ENCODE measurements at regions not wholly inside any gene's neighbourhood (a gene's known extent, or its start where the extent isn't known, plus 50 kb on each side); places are given as distances from the start of the nearest gene placed in this dataset.
"Not testable (repeated sequence)": the region's sequence is repeated elsewhere in the genome, so short reads cannot be mapped to it uniquely, and the experiment has no call there.

DNA sequence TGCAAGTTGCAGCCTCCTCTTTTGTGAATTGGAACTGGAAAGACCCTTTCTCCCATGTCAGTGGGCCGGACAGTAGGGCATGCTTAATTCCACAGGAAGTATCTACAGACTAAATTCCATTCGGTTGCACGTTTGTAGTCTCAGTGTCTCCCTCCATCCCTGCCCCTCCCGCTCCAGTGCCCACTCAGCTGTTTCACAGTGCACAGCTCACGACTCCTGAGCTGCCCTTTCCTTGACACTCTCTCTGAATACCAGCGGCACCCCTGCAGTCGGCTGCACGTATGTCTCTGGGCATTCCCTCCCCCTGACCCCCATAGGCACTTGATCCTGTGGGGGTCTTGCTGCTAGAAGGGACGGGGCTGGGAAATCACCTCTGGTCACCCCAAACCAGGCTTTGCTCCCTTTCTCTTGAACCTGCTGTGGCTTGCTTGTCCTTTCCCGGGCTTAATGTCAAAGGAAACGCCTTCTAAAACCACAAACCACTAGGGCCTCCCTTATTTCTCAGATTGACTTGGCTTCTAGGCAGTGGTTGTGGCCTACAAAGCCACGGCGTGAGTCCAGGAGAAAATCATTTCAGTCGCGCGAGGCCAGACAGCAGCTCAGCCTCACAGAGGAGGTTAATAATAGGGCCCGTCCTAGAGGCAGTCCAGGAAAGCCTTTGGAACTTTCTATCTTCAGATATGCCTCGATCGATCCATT is 365.3 kb upstream of the PROX1 start:
- Histone ChIP-seq H3K9me3 (ENCODE audit: control insufficient read depth in 2 of 2, insufficient read depth in 1 of 2, low read depth in 1 of 2, low read length in 1 of 2) (no peaks in the 10 kb centered on the region), H3K36me3 (ENCODE audit: control insufficient read depth in 3 of 3, insufficient read depth in 2 of 3, low read depth in 1 of 3, low read length in 3 of 3) (no peaks in the 10 kb centered on the region), H3K4me3 (ENCODE audit: low read depth in 1 of 3, low read length in 3 of 3) (no peak overlapping the region), H3K27ac (ENCODE audit: low read depth in 1 of 3, low read length in 2 of 3) (no peak overlapping the region), H3K27me3 (ENCODE audit: control insufficient read depth in 3 of 3, insufficient read depth in 3 of 3, low read length in 3 of 3) (no peaks in the 10 kb centered on the region), H3K4me1 (ENCODE audit: control insufficient read depth in 3 of 3, insufficient read depth in 2 of 3, low read depth in 1 of 3, low read length in 2 of 3) (no peaks in the 10 kb centered on the region)
- DNase-seq (no peak), FAIRE-seq (no peak)
- WGBS, 3 donors: 67 to 88% (median 70%) methylated on average over 19 of the region's 19 CpGs

DNA sequence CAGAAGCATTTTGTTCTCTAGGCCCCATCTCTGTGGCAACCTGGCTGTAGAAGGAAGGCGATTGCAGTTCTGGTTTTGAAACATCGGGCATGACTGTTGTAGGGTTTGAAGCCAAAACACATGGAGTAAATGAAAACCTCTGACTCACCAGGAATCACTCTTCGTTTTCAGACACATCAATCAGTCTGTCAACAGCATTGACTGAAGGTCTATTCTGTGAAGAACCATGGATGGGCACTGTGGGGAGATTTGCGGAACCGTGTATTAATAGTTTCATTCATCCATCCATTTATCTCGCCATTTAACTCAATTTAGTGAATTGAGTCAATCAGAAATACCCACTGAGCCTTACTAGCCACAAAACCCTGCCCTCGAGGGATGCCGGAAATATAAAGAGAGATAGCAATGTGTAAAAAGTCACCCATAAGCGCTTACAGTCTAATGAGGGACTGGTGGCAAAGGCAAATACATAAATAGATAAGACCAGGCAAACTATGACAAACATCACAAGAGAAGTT is 364.6 kb upstream of the PROX1 start:
- DNase-seq: no peak
- no peaks in the 10 kb centered on the region for H3K9me3 ChIP-seq (ENCODE audit: control insufficient read depth in 2 of 2, insufficient read depth in 1 of 2, low read depth in 1 of 2, low read length in 1 of 2)
- no peak overlapping the region for H3K4me3 ChIP-seq (ENCODE audit: low read depth in 1 of 3, low read length in 3 of 3)
- H3K4me1 ChIP-seq (ENCODE audit: control insufficient read depth in 3 of 3, insufficient read depth in 2 of 3, low read depth in 1 of 3, low read length in 2 of 3): no peaks in the 10 kb centered on the region
- H3K27me3 ChIP-seq (ENCODE audit: control insufficient read depth in 3 of 3, insufficient read depth in 3 of 3, low read length in 3 of 3): no peaks in the 10 kb centered on the region
- no peak overlapping the region for H3K27ac ChIP-seq (ENCODE audit: low read depth in 1 of 3, low read length in 2 of 3)
- FAIRE-seq: no peak
- H3K36me3 ChIP-seq (ENCODE audit: control insufficient read depth in 3 of 3, insufficient read depth in 2 of 3, low read depth in 1 of 3, low read length in 3 of 3): no peaks in the 10 kb centered on the region
- 78 to 90% (median 79%) methylated on average over 9 of the region's 9 CpGs for WGBS, 3 donors

DNA sequence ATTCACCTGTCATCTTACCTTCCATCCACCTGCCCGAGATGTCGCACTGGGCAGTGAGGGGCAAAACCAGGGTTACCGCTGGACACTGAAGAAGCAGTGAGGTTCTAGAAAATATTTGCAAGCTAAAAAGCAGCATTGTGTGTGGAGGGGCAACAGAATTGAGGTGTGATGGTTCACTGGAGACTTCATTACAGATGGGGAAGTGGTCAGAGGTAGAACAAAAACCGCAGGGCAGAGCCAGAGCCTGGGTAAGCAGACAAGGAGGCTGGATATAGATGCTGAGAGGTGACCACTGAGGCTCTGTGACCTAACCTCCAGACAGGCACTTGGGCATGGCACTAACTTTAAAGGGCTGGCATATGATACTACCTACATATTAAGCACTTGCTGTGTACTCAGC is 363.9 kb upstream of the PROX1 start:
- Histone ChIP-seq H3K9me3 (ENCODE audit: control insufficient read depth in 2 of 2, insufficient read depth in 1 of 2, low read depth in 1 of 2, low read length in 1 of 2) (no peaks in the 10 kb centered on the region), H3K27me3 (ENCODE audit: control insufficient read depth in 3 of 3, insufficient read depth in 3 of 3, low read length in 3 of 3) (no peaks in the 10 kb centered on the region), H3K4me1 (ENCODE audit: control insufficient read depth in 3 of 3, insufficient read depth in 2 of 3, low read depth in 1 of 3, low read length in 2 of 3) (no peaks in the 10 kb centered on the region), H3K27ac (ENCODE audit: low read depth in 1 of 3, low read length in 2 of 3) (no peak overlapping the region), H3K4me3 (ENCODE audit: low read depth in 1 of 3, low read length in 3 of 3) (no peak overlapping the region), H3K36me3 (ENCODE audit: control insufficient read depth in 3 of 3, insufficient read depth in 2 of 3, low read depth in 1 of 3, low read length in 3 of 3) (no peaks in the 10 kb centered on the region)
- 72 to 77% (median 74%) methylated on average over 4 of the region's 4 CpGs for WGBS, 3 donors
- FAIRE-seq (no peak), DNase-seq (no peak)

DNA sequence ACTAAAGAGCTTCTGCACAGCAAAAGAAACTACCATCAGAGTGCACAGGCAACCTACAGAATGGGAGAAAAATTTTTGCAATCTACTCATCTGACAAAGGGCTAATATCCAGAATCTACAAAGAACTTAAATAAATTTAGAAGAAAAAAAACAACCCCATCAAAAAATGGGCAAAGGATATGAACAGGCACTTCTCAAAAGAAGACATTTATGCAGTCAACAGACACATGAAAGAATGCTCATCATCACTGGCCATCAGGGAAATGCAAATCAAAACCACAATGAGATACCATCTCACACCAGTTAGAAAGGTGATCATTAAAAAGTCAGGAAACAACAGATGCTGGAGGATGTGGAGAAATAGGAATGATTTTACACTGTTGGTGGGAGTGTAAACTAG is 351.0 kb upstream of the PROX1 start:
- H3K4me1 ChIP-seq (ENCODE audit: control insufficient read depth in 3 of 3, insufficient read depth in 2 of 3, low read depth in 1 of 3, low read length in 2 of 3); H3K9me3 ChIP-seq (ENCODE audit: control insufficient read depth in 2 of 2, insufficient read depth in 1 of 2, low read depth in 1 of 2, low read length in 1 of 2); DNase-seq; H3K27me3 ChIP-seq (ENCODE audit: control insufficient read depth in 3 of 3, insufficient read depth in 3 of 3, low read length in 3 of 3); H3K27ac ChIP-seq (ENCODE audit: low read depth in 1 of 3, low read length in 2 of 3); H3K4me3 ChIP-seq (ENCODE audit: low read depth in 1 of 3, low read length in 3 of 3); H3K36me3 ChIP-seq (ENCODE audit: control insufficient read depth in 3 of 3, insufficient read depth in 2 of 3, low read depth in 1 of 3, low read length in 3 of 3); FAIRE-seq: not testable (repeated sequence)

DNA sequence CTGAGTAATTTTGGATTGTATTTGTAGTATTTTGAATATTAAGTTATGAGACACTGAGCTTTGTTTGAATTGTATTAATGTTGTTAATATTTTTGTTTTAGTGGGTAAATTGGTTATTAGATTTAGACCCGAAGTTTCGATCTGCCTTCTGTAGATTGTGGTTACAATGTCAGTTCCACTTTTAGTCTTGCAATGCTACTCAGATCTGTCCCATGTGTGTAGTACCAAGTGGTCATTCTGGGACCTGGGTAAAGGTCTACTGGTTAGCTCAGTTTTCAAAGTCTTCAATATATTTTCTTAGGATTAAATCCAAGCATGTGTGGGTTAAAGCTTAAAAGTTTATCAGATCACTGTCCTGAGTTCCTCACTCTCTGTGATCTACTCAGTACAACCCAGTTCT is 346.5 kb upstream of the PROX1 start:
- Histone ChIP-seq H3K36me3 (ENCODE audit: control insufficient read depth in 3 of 3, insufficient read depth in 2 of 3, low read depth in 1 of 3, low read length in 3 of 3) (no peaks in the 10 kb centered on the region), H3K4me1 (ENCODE audit: control insufficient read depth in 3 of 3, insufficient read depth in 2 of 3, low read depth in 1 of 3, low read length in 2 of 3) (no peaks in the 10 kb centered on the region), H3K9me3 (ENCODE audit: control insufficient read depth in 2 of 2, insufficient read depth in 1 of 2, low read depth in 1 of 2, low read length in 1 of 2) (no peaks in the 10 kb centered on the region), H3K27ac (ENCODE audit: low read depth in 1 of 3, low read length in 2 of 3) (no peak overlapping the region), H3K27me3 (ENCODE audit: control insufficient read depth in 3 of 3, insufficient read depth in 3 of 3, low read length in 3 of 3) (no peaks in the 10 kb centered on the region), H3K4me3 (ENCODE audit: low read depth in 1 of 3, low read length in 3 of 3) (no peak overlapping the region)
- FAIRE-seq: no peak
- no peak for DNase-seq
- 90 to 97% (median 90%) methylated on average over 2 of the region's 2 CpGs for WGBS, 3 donors

DNA sequence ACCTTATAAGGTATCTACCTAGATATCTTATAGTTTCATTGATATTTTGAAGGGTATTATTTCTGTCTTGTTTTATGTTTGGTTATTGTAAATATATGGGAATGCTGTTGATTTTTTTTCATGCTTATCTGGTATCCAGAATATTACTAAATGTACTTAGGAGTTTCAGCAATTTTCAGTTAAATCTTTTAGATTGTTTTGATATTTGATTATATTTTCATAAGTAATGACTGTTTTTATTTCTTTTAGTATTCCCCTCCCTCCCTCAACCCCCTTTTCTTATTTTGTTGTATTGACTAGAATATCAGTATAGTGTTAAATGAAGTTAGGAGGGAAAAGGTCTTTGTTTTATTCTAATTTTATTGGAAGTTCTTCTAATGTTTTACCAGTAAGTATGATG is 344.4 kb upstream of the PROX1 start:
- no peak for DNase-seq
- Histone ChIP-seq H3K4me3 (ENCODE audit: low read depth in 1 of 3, low read length in 3 of 3) (no peak overlapping the region), H3K9me3 (ENCODE audit: control insufficient read depth in 2 of 2, insufficient read depth in 1 of 2, low read depth in 1 of 2, low read length in 1 of 2) (no peaks in the 10 kb centered on the region), H3K4me1 (ENCODE audit: control insufficient read depth in 3 of 3, insufficient read depth in 2 of 3, low read depth in 1 of 3, low read length in 2 of 3) (no peaks in the 10 kb centered on the region), H3K27me3 (ENCODE audit: control insufficient read depth in 3 of 3, insufficient read depth in 3 of 3, low read length in 3 of 3) (no peaks in the 10 kb centered on the region), H3K27ac (ENCODE audit: low read depth in 1 of 3, low read length in 2 of 3) (no peak overlapping the region), H3K36me3 (ENCODE audit: control insufficient read depth in 3 of 3, insufficient read depth in 2 of 3, low read depth in 1 of 3, low read length in 3 of 3) (no peaks in the 10 kb centered on the region)
- FAIRE-seq: peak; percentile 75

DNA sequence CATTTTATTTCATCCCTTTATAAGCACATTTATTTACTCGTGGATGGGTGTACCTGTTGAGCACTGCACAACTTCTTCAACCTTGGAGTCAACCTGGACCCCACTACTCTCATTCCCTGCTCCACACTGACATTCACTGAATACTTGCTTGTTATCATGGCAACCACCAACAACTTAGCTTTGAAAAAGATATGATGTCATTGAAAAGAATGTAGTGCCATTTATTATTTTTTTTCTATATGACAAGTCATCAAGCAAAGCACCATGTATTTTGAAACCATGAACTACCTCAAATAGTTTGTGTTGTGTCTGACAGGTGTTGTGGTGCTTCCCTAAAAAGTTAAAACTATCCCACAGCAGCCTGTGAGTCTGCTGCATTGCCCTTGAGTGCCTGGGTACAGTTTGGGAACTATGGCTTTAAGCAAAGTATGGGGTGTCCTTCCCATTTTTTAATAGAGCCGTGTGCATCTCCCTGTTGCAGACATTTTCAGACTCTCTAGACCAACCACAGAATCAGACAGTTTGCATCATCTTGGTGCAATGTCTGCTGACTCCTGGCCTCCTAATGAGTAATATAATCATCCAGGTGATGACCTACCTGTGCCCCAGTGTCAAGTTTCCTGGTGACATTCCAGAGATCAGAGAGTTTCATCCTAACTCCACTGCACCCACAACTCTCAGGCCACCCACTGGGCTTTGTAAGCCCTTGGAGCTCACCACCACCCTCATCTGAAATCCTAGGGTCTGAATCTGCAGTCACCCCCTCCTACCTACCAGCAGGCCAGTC is 339.7 kb upstream of the PROX1 start:
- FAIRE-seq (no peak), DNase-seq (no peak)
- peaks cover 0 to 3% (median 0%) of the 10 kb centered on the region in 3 donors for H3K27me3 ChIP-seq (ENCODE audit: control insufficient read depth in 3 of 3, insufficient read depth in 3 of 3, low read length in 3 of 3)
- no peaks in the 10 kb centered on the region for H3K4me1 ChIP-seq (ENCODE audit: control insufficient read depth in 3 of 3, insufficient read depth in 2 of 3, low read depth in 1 of 3, low read length in 2 of 3)
- H3K27ac ChIP-seq (ENCODE audit: low read depth in 1 of 3, low read length in 2 of 3): no peak overlapping the region
- 45 to 60% (median 51%) methylated on average over 2 of the region's 2 CpGs for WGBS, 3 donors
- no peak overlapping the region for H3K4me3 ChIP-seq (ENCODE audit: low read depth in 1 of 3, low read length in 3 of 3)
- no peaks in the 10 kb centered on the region for H3K36me3 ChIP-seq (ENCODE audit: control insufficient read depth in 3 of 3, insufficient read depth in 2 of 3, low read depth in 1 of 3, low read length in 3 of 3)
- no peaks in the 10 kb centered on the region for H3K9me3 ChIP-seq (ENCODE audit: control insufficient read depth in 2 of 2, insufficient read depth in 1 of 2, low read depth in 1 of 2, low read length in 1 of 2)

DNA sequence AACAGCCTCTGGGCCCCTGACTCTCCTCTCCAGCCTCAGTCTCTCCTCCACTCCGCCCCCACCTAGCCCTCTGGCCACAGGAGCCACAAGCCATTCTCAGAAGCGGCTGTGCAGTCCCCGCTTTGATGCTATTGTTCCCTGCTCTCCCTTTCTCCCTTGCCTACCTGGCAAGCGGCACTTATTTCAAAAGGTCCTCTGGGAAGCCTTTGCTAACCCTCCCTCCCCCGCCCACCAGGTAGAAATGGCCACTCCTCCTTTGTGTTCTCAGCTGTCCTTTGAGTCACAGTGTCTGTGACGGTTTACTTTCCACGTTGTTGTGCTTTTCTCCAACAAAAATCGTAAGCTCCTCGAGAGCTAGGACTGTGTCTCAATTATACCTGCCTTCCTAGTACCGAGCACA is 338.4 kb upstream of the PROX1 start:
- 87 to 88% (median 88%) methylated on average over 10 of the region's 10 CpGs for WGBS, 3 donors
- H3K36me3 ChIP-seq (ENCODE audit: control insufficient read depth in 3 of 3, insufficient read depth in 2 of 3, low read depth in 1 of 3, low read length in 3 of 3): no peaks in the 10 kb centered on the region

More for the DNA sequence above, 338.4 kb upstream of the PROX1 start:
- no peaks in the 10 kb centered on the region for H3K4me1 ChIP-seq (ENCODE audit: control insufficient read depth in 3 of 3, insufficient read depth in 2 of 3, low read depth in 1 of 3, low read length in 2 of 3)
- no peaks in the 10 kb centered on the region for H3K9me3 ChIP-seq (ENCODE audit: control insufficient read depth in 2 of 2, insufficient read depth in 1 of 2, low read depth in 1 of 2, low read length in 1 of 2)
- H3K4me3 ChIP-seq (ENCODE audit: low read depth in 1 of 3, low read length in 3 of 3): no peak overlapping the region
- peaks cover 0 to 3% (median 0%) of the 10 kb centered on the region in 3 donors for H3K27me3 ChIP-seq (ENCODE audit: control insufficient read depth in 3 of 3, insufficient read depth in 3 of 3, low read length in 3 of 3)
- FAIRE-seq (no peak), DNase-seq (no peak)
- no peak overlapping the region for H3K27ac ChIP-seq (ENCODE audit: low read depth in 1 of 3, low read length in 2 of 3)

All from small intestine (tissue), 7 donors.